A673 (cell line): ENCODE measurements at regions not wholly inside any gene's neighbourhood (a gene's known extent, or its start where the extent isn't known, plus 50 kb on each side); places are given as distances from the start of the nearest gene placed in this dataset.

Experiments
- BruUV-seq: library from RNA; stranded (reverse); fragments of 400-500 nt; replicated peaks from 2 replicates; lab custom pipeline; 2021; lab: Mats Ljungman, UMichigan
- CTCF ChIA-PET: fragments of 300-600 bp; sonication (Branson Sonifier 250); formaldehyde crosslinking; loops from one replicate; lab custom pipeline; 2022; ENCODE audit warnings: antibody characterized with exemption; lab: Charles Lee
- POLR2A ChIA-PET: fragments of 300-600 bp; sonication (Branson Sonifier 250); formaldehyde crosslinking; loops from one replicate; lab custom pipeline; 2022; ENCODE audit warnings: antibody characterized with exemption; ENCODE audit not compliant: low non-redundant PET; lab: Charles Lee
- DNase-seq: peaks from one replicate; pipeline ENCODE4 v3.0.0-alpha.2; 2015; ENCODE audit warnings: low spot score
- H3K27ac ChIP-seq: fragments of 200-600 bp; sonication (generic); 2 replicates; pipeline ENCODE4 v1.5.1; 2016; ENCODE audit warnings: mixed run types, low read depth, mild to moderate bottlenecking, mixed read lengths, antibody characterized with exemption, low read length; ENCODE audit not compliant: poor library complexity, severe bottlenecking
- H3K27me3 ChIP-seq: fragments of 200-600 bp; sonication (generic); replicated peaks from 2 replicates; pipeline ENCODE4 v1.6.1; 2017; ENCODE audit warnings: mixed run types, low read depth, mild to moderate bottlenecking, mixed read lengths, antibody characterized with exemption, low read length; ENCODE audit not compliant: insufficient read depth, poor library complexity
- H3K36me3 ChIP-seq: fragments of 200-600 bp; sonication (generic); 2 replicates; pipeline ENCODE4 v1.6.1; 2016; ENCODE audit warnings: mixed run types, mild to moderate bottlenecking, mixed read lengths, antibody characterized with exemption, low read length; ENCODE audit not compliant: insufficient read depth, poor library complexity, severe bottlenecking
- H3K4me1 ChIP-seq: fragments of 200-600 bp; sonication (generic); 2 replicates; pipeline ENCODE4 v1.6.1; 2017; ENCODE audit warnings: mixed run types, mild to moderate bottlenecking, mixed read lengths, antibody characterized with exemption, low read length; ENCODE audit not compliant: insufficient read depth, poor library complexity, severe bottlenecking
- H3K4me3 ChIP-seq: fragments of 200-600 bp; sonication (generic); 2 replicates; pipeline ENCODE4 v1.5.1; 2016; ENCODE audit warnings: low read depth, mixed run types, mild to moderate bottlenecking, mixed read lengths, low read length; ENCODE audit not compliant: poor library complexity, severe bottlenecking
- H3K9me3 ChIP-seq: fragments of 200-600 bp; sonication (generic); 2 replicates; pipeline ENCODE4 v1.6.1; 2016; ENCODE audit warnings: mixed run types, low read depth, mild to moderate bottlenecking, mixed read lengths, antibody characterized with exemption, low read length; ENCODE audit not compliant: poor library complexity, severe bottlenecking
- EZH2 ChIP-seq: fragments of 200-600 bp; sonication (generic); IDR thresholded peaks from 2 replicates; pipeline ENCODE4 v1.6.1; 2017; ENCODE audit warnings: borderline replicate concordance, low read depth, mild to moderate bottlenecking, mixed read lengths, antibody characterized with exemption, low read length; ENCODE audit not compliant: poor library complexity, severe bottlenecking
- intact Hi-C: fragments of 100-400 bp; cut with micrococcal nuclease; formaldehyde crosslinking; loops from one replicate; pipeline ENCODE4 v1.10.0; 2022; ENCODE audit not compliant: unreplicated experiment
- TF ChIP-seq, protein P1 (sequence below): fragments of 300-800, 200-600 bp; sonication (generic); conservative IDR thresholded peaks from 2 replicates; pipeline ENCODE4 v1.5.1; 2017; ENCODE audit warnings: low read depth, mild to moderate bottlenecking, antibody characterized with exemption, low read length, moderate library complexity, mixed read lengths

DNA sequence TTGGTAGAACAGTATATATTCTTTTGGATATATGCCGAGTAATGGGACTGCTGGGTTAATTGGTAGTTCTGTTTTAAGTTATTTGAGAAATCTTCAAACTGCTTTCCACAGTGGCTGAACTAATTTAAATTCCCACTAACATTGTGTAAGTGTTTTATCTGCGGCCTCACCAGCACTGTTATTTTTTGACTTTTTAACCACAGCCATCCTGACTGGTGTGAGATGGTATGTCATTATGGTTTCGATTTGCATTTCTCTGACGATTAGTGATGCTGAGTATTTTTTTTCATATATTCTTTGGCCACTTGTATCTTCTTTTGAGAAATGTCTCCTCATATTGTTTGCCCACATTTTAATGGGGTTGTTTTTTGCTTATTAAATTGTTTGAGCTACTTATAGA, 357.4 kb downstream of the C12orf50 start:
- intact Hi-C loops: loop anchor here (10.0 kb wide), 1 partner anchor 333 kb away; no protein-coding TSS in a partner anchor
- H3K27me3 ChIP-seq: no peaks in the 10 kb centered on the region
- no peaks in the 10 kb centered on the region for H3K9me3 ChIP-seq
- TF ChIP-seq EZH2: no peak
- TF ChIP-seq, protein P1, sequence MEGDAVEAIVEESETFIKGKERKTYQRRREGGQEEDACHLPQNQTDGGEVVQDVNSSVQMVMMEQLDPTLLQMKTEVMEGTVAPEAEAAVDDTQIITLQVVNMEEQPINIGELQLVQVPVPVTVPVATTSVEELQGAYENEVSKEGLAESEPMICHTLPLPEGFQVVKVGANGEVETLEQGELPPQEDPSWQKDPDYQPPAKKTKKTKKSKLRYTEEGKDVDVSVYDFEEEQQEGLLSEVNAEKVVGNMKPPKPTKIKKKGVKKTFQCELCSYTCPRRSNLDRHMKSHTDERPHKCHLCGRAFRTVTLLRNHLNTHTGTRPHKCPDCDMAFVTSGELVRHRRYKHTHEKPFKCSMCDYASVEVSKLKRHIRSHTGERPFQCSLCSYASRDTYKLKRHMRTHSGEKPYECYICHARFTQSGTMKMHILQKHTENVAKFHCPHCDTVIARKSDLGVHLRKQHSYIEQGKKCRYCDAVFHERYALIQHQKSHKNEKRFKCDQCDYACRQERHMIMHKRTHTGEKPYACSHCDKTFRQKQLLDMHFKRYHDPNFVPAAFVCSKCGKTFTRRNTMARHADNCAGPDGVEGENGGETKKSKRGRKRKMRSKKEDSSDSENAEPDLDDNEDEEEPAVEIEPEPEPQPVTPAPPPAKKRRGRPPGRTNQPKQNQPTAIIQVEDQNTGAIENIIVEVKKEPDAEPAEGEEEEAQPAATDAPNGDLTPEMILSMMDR: no peak
- POLR2A ChIA-PET: interaction anchor here (0.6 kb wide), 1 partner anchor 16 kb away, joined by 3 read pairs; no protein-coding TSS in a partner anchor
- no peaks in the 10 kb centered on the region for H3K4me1 ChIP-seq
- DNase-seq: no peak
- no peaks in the 10 kb centered on the region for H3K36me3 ChIP-seq
- no peak overlapping the region for H3K27ac ChIP-seq
- CTCF ChIA-PET: no interaction called here
- no peak overlapping the region for H3K4me3 ChIP-seq
- no TSS peak for BruUV-seq

DNA sequence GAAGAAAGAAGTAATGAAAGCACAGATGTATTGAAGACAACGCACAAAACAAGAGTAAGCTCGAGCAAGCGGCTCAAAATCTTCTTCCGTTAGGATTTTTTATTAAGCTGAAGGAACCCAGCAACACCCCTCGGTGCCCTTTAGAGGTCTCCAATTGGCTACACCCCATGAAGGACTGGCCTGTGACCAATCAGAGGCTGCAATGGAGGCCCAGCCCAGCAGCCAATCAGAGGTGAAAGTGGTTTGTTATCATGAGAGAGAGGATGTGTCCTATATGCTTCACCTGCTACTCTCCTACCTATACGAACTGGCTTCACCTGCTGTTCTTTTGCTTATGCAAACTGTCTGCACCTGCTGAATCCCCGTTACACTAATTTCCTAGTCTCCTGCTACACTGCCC, 358.8 kb downstream of the C12orf50 start:
- intact Hi-C loops: loop anchor here (10.0 kb wide), 1 partner anchor 334 kb away; no protein-coding TSS in a partner anchor
- Histone ChIP-seq H3K4me1 (no peaks in the 10 kb centered on the region), H3K9me3 (no peaks in the 10 kb centered on the region), H3K4me3 (no peak overlapping the region), H3K36me3 (no peaks in the 10 kb centered on the region), H3K27ac (no peak overlapping the region), H3K27me3 (no peaks in the 10 kb centered on the region)
- TF ChIP-seq, protein P1: no peak
- no peak for DNase-seq
- ChIA-PET POLR2A (no interaction called here), CTCF (no interaction called here)
- BruUV-seq: no TSS peak

DNA sequence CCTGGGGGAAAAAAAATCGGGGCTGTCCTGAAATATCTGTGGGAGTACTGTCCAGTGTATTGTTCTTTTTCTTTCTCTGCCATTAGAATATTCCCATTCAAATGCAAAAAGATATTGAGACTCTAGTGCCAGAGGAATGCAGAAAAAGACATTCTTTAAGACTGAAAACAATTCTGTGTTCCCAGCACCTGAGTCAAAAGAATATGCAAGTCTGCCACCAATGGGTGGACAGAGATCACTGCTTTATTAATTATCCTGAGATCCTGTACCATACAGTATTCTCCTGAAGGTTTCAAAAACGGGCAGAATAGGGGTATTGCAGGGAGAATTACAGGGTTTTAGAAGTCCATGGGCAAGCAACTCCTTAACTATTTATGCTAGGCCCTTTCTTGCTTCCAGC, 361.8 kb downstream of the C12orf50 start:
- H3K4me1 ChIP-seq: no peaks in the 10 kb centered on the region
- H3K27ac ChIP-seq: no peak overlapping the region
- no peak for TF ChIP-seq EZH2
- TF ChIP-seq, protein P1: peak; percentile 56
- ChIA-PET CTCF (no interaction called here), POLR2A (no interaction called here)
- no peaks in the 10 kb centered on the region for H3K9me3 ChIP-seq
- H3K36me3 ChIP-seq: no peaks in the 10 kb centered on the region
- no peaks in the 10 kb centered on the region for H3K27me3 ChIP-seq
- BruUV-seq: no TSS peak
- no peak overlapping the region for H3K4me3 ChIP-seq
- intact Hi-C loops: loop anchor here (5.0 to 10.0 kb wide), 2 partner anchors 323 to 395 kb away; no protein-coding TSS in a partner anchor
- peak; percentile 49 for DNase-seq
